PC-3 (cell line): ENCODE measurements at regions not wholly inside any gene's neighbourhood (a gene's known extent, or its start where the extent isn't known, plus 50 kb on each side); places are given as distances from the start of the nearest gene placed in this dataset.

ENCODE experiments used
- EZH2 ChIP-seq: fragments of 300-600 bp; sonication (generic); IDR thresholded peaks from one replicate; pipeline ENCODE4 v1.6.1; 2017; ENCODE audit warnings: antibody characterized with exemption, mild to moderate bottlenecking, low read length; ENCODE audit not compliant: unreplicated experiment
- EZH2phosphoT487 ChIP-seq: fragments of 300-600 bp; sonication (generic); IDR thresholded peaks from 2 replicates; pipeline ENCODE4 v1.6.1; 2018; ENCODE audit warnings: mild to moderate bottlenecking, antibody characterized with exemption, low read length, borderline replicate concordance
- TF ChIP-seq, protein P1 (sequence below): fragments of 300-600 bp; sonication (generic); conservative IDR thresholded peaks from 2 replicates; pipeline ENCODE4 v1.5.1; 2017; ENCODE audit warnings: antibody characterized with exemption, low read depth, mild to moderate bottlenecking, low read length

DNA sequence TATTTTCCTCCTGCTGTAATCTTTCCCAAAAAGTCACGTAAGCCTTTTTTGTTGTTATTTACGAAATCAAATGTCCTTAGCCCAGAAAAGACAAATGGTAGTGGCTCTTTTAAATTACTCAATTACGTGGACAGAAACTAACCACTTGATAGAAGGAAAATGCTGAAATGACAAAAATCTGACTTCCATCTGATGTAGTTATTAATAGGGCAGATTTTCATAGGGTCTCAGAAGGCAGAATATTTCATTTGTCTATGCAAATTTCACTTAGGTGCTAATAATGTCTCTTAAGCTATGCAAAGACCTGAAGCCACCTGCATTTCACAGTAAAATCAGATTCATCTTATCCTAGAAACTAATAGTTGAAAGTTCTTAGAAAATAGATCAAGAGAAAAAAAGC lies 295.7 kb downstream of the TMA16 start:
- TF ChIP-seq EZH2, result no peak
- TF ChIP-seq, protein P1, sequence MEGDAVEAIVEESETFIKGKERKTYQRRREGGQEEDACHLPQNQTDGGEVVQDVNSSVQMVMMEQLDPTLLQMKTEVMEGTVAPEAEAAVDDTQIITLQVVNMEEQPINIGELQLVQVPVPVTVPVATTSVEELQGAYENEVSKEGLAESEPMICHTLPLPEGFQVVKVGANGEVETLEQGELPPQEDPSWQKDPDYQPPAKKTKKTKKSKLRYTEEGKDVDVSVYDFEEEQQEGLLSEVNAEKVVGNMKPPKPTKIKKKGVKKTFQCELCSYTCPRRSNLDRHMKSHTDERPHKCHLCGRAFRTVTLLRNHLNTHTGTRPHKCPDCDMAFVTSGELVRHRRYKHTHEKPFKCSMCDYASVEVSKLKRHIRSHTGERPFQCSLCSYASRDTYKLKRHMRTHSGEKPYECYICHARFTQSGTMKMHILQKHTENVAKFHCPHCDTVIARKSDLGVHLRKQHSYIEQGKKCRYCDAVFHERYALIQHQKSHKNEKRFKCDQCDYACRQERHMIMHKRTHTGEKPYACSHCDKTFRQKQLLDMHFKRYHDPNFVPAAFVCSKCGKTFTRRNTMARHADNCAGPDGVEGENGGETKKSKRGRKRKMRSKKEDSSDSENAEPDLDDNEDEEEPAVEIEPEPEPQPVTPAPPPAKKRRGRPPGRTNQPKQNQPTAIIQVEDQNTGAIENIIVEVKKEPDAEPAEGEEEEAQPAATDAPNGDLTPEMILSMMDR, result no peak
- no peak for TF ChIP-seq EZH2phosphoT487
